Kidney (tissue), 13 donors: ENCODE measurements at regions not wholly inside any gene's neighbourhood (a gene's known extent, or its start where the extent isn't known, plus 50 kb on each side); places are given as distances from the start of the nearest gene placed in this dataset.

ENCODE experiments used
- DNase-seq, 5 donors: peaks; one replicate each; pipeline ENCODE4 v3.0.0-alpha.2; 2013 to 2020
- FAIRE-seq: peaks from 2 replicates; lab custom pipeline; 2012; peaks lifted over from hg19 to GRCh38; lab: Jason Lieb, UNC
- H3K27ac ChIP-seq, 2 donors: one replicate each; pipeline ENCODE4 v1.7.0; 2013; ENCODE audit warnings: low read depth in 2 of 2, low read length in 2 of 2, inconsistent platforms in 1 of 2
- H3K27me3 ChIP-seq: one replicate; pipeline ENCODE4 v1.7.1; 2013; ENCODE audit warnings: low read length, inconsistent platforms; ENCODE audit not compliant: control insufficient read depth, insufficient read depth
- H3K36me3 ChIP-seq, 3 donors: one replicate each; pipeline versions ENCODE4 v1.7.0 to v1.7.1; 2013; ENCODE audit warnings: low read length in 3 of 3, control low read depth in 1 of 3, inconsistent platforms in 1 of 3; ENCODE audit not compliant: insufficient read depth in 3 of 3, control insufficient read depth in 2 of 3
- H3K4me1 ChIP-seq, 3 donors: one replicate each; pipeline versions ENCODE4 v1.7.0 to v1.7.1; 2013; ENCODE audit warnings: low read length in 3 of 3, inconsistent platforms in 1 of 3, low read depth in 1 of 3; ENCODE audit not compliant: control insufficient read depth in 2 of 3, insufficient read depth in 2 of 3
- H3K4me3 ChIP-seq, 3 donors: one replicate each; pipeline versions ENCODE4 v1.7.0 to v1.8.1; 2013; ENCODE audit warnings: low read length in 3 of 3, control low read depth in 1 of 3, inconsistent platforms in 1 of 3
- H3K9ac ChIP-seq, 3 donors: one replicate each; pipeline versions ENCODE4 v1.7.0 to v1.7.1; 2013; ENCODE audit warnings: low read length in 3 of 3, control low read depth in 1 of 3, inconsistent platforms in 1 of 3
- H3K9me3 ChIP-seq, 3 donors: one replicate each; pipeline versions ENCODE4 v1.7.0 to v1.7.1; 2013; ENCODE audit warnings: low read length in 3 of 3, control low read depth in 1 of 3, inconsistent platforms in 1 of 3; ENCODE audit not compliant: control insufficient read depth in 2 of 3, insufficient read depth in 1 of 3
- intact Hi-C: fragments of 100-400 bp; cut with DNase I; formaldehyde crosslinking; loops from one replicate; pipeline ENCODE4 v1.11.1; 2022
- TF ChIP-seq, protein P1 (sequence below): IDR thresholded peaks from 3 replicates; pipeline ENCODE4 v1.5.1; 2012; ENCODE audit warnings: mild to moderate bottlenecking, moderate library complexity, borderline replicate concordance; ENCODE audit not compliant: insufficient read depth; ENCODE audit errors: extremely low read depth
- donor health status: control.
- donor health status: control.
- donor health status: control.
- donor health status: control.
- donor health status: control.
- donor health status: DM: yes; HTN: yes; CAD: no.
- donor health status: Normal renal cell carcinoma (clear cell type).

DNA sequence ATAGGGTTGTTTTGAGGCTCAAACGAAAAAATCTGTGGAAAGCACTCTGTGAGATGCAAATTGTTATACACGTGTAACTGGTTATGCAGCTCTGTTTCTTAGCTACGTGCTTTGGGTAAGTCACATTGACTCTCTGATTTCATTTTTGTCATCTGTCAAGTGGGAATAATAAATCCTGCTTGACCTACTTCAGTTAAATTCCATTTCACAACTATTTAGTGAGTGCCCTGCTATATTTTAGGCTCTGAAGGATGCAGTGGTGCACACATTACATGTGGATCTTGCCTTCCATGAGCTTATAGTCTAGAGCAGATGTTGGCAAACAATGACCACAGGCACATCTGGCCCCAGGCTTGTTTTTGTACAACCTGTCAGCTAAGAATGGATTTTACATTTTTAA is 133.6 kb upstream of the PLET1 start:
- intact Hi-C loops = no loop called here
- Histone ChIP-seq H3K9me3 (no peaks in the 10 kb centered on the region), H3K36me3 (no peaks in the 10 kb centered on the region), H3K4me1 (no peaks in the 10 kb centered on the region), H3K9ac (no peak overlapping the region), H3K27ac (no peak overlapping the region), H3K27me3 (no peaks in the 10 kb centered on the region), H3K4me3 (no peak overlapping the region)
- DNase-seq (no peak), FAIRE-seq (no peak)
- TF ChIP-seq, protein P1, sequence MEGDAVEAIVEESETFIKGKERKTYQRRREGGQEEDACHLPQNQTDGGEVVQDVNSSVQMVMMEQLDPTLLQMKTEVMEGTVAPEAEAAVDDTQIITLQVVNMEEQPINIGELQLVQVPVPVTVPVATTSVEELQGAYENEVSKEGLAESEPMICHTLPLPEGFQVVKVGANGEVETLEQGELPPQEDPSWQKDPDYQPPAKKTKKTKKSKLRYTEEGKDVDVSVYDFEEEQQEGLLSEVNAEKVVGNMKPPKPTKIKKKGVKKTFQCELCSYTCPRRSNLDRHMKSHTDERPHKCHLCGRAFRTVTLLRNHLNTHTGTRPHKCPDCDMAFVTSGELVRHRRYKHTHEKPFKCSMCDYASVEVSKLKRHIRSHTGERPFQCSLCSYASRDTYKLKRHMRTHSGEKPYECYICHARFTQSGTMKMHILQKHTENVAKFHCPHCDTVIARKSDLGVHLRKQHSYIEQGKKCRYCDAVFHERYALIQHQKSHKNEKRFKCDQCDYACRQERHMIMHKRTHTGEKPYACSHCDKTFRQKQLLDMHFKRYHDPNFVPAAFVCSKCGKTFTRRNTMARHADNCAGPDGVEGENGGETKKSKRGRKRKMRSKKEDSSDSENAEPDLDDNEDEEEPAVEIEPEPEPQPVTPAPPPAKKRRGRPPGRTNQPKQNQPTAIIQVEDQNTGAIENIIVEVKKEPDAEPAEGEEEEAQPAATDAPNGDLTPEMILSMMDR = no peak

DNA sequence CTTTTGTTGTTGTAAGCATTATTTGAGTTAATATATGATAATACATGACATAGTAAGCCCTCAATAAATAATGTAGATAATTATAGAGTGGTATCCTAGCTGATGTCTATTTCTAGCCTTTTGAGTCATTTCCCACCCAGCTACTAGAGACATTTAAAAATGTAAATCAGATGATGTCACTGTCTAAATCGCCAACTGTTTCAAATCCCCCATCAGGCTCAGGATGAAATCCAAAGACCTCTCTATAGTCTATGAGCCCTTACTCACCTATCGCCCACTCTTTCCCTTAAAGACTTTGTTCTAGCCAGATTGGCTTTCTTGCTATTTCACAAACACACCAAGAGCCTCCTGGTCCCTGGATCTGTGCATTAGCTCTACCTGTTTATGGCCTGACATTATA is 135.4 kb upstream of the PLET1 start:
- Histone ChIP-seq H3K27me3 (no peaks in the 10 kb centered on the region), H3K36me3 (no peaks in the 10 kb centered on the region), H3K9ac (no peak overlapping the region), H3K27ac (no peak overlapping the region), H3K4me1 (no peaks in the 10 kb centered on the region), H3K4me3 (no peak overlapping the region), H3K9me3 (no peaks in the 10 kb centered on the region)
- FAIRE-seq (no peak), DNase-seq (no peak)
- intact Hi-C loops = no loop called here
- TF ChIP-seq, protein P1 = no peak

DNA sequence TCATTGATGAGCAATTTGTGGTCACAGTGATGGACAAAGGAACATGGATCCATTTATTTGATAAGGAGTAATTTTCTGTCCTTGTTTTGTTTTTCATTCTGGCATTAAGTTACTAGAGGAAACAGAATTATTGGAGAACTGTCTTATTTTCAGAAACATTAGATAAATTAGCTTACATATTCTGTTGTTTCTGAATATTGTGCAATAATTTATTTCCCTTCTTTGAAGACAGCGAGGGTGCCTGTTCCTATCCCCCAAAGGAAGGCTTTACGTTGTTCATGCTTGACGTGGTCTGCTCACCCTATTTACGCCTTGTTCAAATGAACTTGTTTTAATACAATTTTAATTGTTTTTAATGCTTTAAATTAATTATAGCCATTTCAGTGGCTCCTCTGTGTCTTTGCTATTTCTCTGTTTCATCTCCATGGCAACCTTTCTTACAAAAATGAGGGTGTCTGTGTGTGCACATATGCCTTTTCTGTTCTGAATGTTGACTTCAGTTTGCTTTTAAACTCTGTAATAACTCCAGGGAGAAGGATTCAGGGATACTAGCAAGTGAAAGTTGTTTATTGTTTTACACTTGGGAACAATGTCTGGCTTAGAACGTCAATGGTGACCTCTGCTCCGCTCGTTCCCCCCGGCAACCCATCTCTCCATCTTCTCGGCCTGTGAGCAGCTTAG is 138.3 kb upstream of the PLET1 start:
- H3K27me3 ChIP-seq = no peaks in the 10 kb centered on the region
- intact Hi-C loops = no loop called here
- DNase-seq = no peak
- no peak overlapping the region for H3K4me3 ChIP-seq
- no peak for FAIRE-seq
- no peaks in the 10 kb centered on the region for H3K4me1 ChIP-seq
- no peak overlapping the region for H3K9ac ChIP-seq
- H3K36me3 ChIP-seq = no peaks in the 10 kb centered on the region
- no peak overlapping the region for H3K27ac ChIP-seq
- TF ChIP-seq, protein P1 = no peak
- H3K9me3 ChIP-seq = no peaks in the 10 kb centered on the region
